Heart left ventricle (tissue), 16 donors: ENCODE measurements at regions not wholly inside any gene's neighbourhood (a gene's known extent, or its start where the extent isn't known, plus 50 kb on each side); places are given as distances from the start of the nearest gene placed in this dataset.

Experiments
- ATAC-seq, 4 donors: fragments of 200-7000 bp; cut with Tn5 transposase; one replicate each; pipeline ENCODE4 v1.9.1; 2020 to 2022; ENCODE audit warnings: moderate library complexity in 4 of 4, mild to moderate bottlenecking in 3 of 4, moderate number of reproducible peaks in 1 of 4
- DNase-seq, 5 donors: peaks; one replicate each; pipeline ENCODE4 v3.0.0-alpha.2; 2020
- H3K27ac ChIP-seq, 12 donors: fragments of 200-600 bp; sonication (generic) in 4 of 12; one replicate each; pipeline versions ENCODE4 v1.5.0 to v1.8.0; 2016 to 2022; ENCODE audit warnings: mild to moderate bottlenecking in 2 of 12
- H3K27me3 ChIP-seq, 9 donors: fragments of 200-600 bp; sonication (generic) in 2 of 9; one replicate each; pipeline versions ENCODE4 v1.5.1 to v1.8.0; 2016 to 2022; ENCODE audit warnings: mild to moderate bottlenecking in 3 of 9
- H3K36me3 ChIP-seq, 9 donors: fragments of 200-600 bp; sonication (generic) in 2 of 9; one replicate each; pipeline versions ENCODE4 v1.5.0 to v1.8.0; 2018 to 2022; ENCODE audit warnings: mild to moderate bottlenecking in 2 of 9
- H3K4me1 ChIP-seq, 12 donors: fragments of 200-600 bp; sonication (generic) in 4 of 12; one replicate each; pipeline versions ENCODE4 v1.5.0 to v1.8.0; 2016 to 2022; ENCODE audit warnings: mild to moderate bottlenecking in 3 of 12
- H3K4me3 ChIP-seq, 12 donors: fragments of 200-600 bp; sonication (generic) in 4 of 12; one replicate each; pipeline versions ENCODE4 v1.5.0 to v1.8.0; 2017 to 2022; ENCODE audit warnings: mild to moderate bottlenecking in 9 of 12, moderate library complexity in 4 of 12
- H3K9me3 ChIP-seq, 12 donors: fragments of 200-600 bp; sonication (generic) in 4 of 12; one replicate each; pipeline versions ENCODE4 v1.5.0 to v1.8.0; 2016 to 2022; ENCODE audit warnings: mild to moderate bottlenecking in 1 of 12
- POLR2A ChIP-seq, 2 donors: fragments of 450-650 bp; IDR thresholded peaks; one replicate each; pipeline ENCODE4 v1.6.1; 2017; ENCODE audit warnings: antibody characterized with exemption in 2 of 2, mild to moderate bottlenecking in 2 of 2, moderate library complexity in 2 of 2
- WGBS, 4 donors: extraction: QIAGEN DNeasy Blood & Tissue Kit in 2 of 4; methylation state at CpG; one replicate each; pipeline versions ENCODE4 v1.1.5 to v1.1.7; 2013 to 2018; 5-methylcytosine and 5-hydroxymethylcytosine counted together
- intact Hi-C, 10 donors: fragments of 100-400 bp; cut with DNase I; formaldehyde crosslinking; loops; one replicate each; pipeline versions ENCODE4 v1.11.1 to v1.14.2; 2022
- TF ChIP-seq, protein P1 (sequence below), 12 donors: fragments of 200-600 bp; sonication (generic) in 4 of 12; IDR thresholded peaks; one replicate each; pipeline versions ENCODE4 v1.5.0 to v1.8.0; 2018 to 2022; ENCODE audit warnings: antibody characterized with exemption in 12 of 12, mild to moderate bottlenecking in 5 of 12
- donor health status: ischemic (EF 13 %, LVEDD 7.1; RV severe dilation, severe dysfunction).
- donor health status: healthy with polysubstance abuse.
- donor health status: DM: no; HTN: yes; CAD: no.
- donor health status: DM: no; HTN: no; CAD: no.
- donor health status: ischemic (EF 25% LVEDD 6.9; RV normal size, moderate dysfunction).
- donor health status: ischemic (EF 25% LVEDD 5.7; RV mildly dilated, moderate dysfunction).
- donor health status: healthy.
- donor health status: DM: yes; HTN: yes; CAD: no.
- donor health status: ischemic (EF 35%, LVEDD 5.7; RV mildly dilated, moderate dysfunction).
- donor health status: nonischemic (EF 11% LVEDD 7.7; RV severe dilation, severe dysfunction).
- donor health status: DM: yes; HTN: yes; CAD: no.
- donor health status: PGD.
- donor health status: ischemic (EF 29% LVEDD 5.4; RV normal size, mild dysfunction).
- donor health status: nonischemic (EF 23%, LVEDD 6.1; RV moderate dilation, normal function).

DNA sequence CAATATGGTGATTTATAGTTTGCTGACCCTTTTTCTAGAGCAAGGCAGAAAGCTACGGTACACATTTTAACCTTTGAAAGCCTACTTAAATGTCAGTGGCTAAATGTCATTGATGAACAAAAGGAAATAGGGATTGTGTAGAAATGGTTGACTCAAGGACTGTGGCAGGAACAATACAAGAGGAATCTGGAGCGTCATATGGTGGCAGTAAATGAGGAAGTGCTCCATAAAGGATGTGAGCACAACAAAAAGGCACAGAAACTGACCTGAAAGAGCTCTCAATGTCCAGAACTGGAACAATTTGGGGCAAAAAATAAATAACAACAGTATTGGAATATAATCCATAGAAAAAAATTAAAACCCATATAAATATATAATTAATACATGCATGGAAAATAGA is 443.9 kb upstream of the VRK2 start:
- no peak overlapping the region for H3K27ac ChIP-seq
- H3K4me3 ChIP-seq, result no peak overlapping the region
- no peak for DNase-seq
- no peak for ATAC-seq
- H3K9me3 ChIP-seq, result peaks cover 0 to 7% (median 0%) of the 10 kb centered on the region in 12 donors
- H3K36me3 ChIP-seq, result no peaks in the 10 kb centered on the region
- H3K27me3 ChIP-seq, result no peaks in the 10 kb centered on the region
- TF ChIP-seq, protein P1, sequence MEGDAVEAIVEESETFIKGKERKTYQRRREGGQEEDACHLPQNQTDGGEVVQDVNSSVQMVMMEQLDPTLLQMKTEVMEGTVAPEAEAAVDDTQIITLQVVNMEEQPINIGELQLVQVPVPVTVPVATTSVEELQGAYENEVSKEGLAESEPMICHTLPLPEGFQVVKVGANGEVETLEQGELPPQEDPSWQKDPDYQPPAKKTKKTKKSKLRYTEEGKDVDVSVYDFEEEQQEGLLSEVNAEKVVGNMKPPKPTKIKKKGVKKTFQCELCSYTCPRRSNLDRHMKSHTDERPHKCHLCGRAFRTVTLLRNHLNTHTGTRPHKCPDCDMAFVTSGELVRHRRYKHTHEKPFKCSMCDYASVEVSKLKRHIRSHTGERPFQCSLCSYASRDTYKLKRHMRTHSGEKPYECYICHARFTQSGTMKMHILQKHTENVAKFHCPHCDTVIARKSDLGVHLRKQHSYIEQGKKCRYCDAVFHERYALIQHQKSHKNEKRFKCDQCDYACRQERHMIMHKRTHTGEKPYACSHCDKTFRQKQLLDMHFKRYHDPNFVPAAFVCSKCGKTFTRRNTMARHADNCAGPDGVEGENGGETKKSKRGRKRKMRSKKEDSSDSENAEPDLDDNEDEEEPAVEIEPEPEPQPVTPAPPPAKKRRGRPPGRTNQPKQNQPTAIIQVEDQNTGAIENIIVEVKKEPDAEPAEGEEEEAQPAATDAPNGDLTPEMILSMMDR (IDR thresholded peaks at IDR 0.05), result no peak
- no peak for TF ChIP-seq POLR2A (IDR thresholded peaks at IDR 0.05)
- 64 to 81% (median 76%) methylated on average over 2 of the region's 2 CpGs for WGBS, 4 donors
- H3K4me1 ChIP-seq, result peaks cover 0 to 10% (median 0%) of the 10 kb centered on the region in 12 donors
- intact Hi-C loops, result no loop called here

DNA sequence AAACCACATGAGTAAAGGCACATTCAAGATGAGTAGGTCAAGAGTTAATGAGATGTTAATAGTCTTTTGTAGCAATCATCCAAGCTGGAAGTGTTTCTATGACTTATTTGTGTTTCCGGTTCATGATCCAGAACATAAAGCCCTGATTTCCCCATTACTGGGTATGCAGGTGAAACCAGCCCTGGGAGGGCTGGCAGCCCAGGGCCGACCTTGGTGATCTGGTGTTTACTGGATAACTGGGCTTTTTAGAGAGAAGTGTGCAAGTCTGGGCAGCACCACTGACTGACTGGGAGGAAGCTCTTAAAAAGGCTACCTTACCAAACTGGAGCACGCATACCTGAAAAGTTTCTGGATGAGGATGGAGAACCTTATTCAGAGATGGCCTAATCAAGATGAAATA is 431.6 kb upstream of the VRK2 start:
- no peaks in the 10 kb centered on the region for H3K27me3 ChIP-seq
- no peak overlapping the region for H3K27ac ChIP-seq
- 86 to 95% (median 92%) methylated on average over 3 of the region's 3 CpGs for WGBS, 4 donors
- peaks cover 0 to 3% (median 0%) of the 10 kb centered on the region in 12 donors for H3K9me3 ChIP-seq
- TF ChIP-seq, protein P1 (IDR thresholded peaks at IDR 0.05), result no peak
- TF ChIP-seq POLR2A (IDR thresholded peaks at IDR 0.05), result no peak
- H3K4me3 ChIP-seq, result no peak overlapping the region
- H3K36me3 ChIP-seq, result no peaks in the 10 kb centered on the region
- DNase-seq, result no peak
- no peak for ATAC-seq
- intact Hi-C loops, result no loop called here
- no peaks in the 10 kb centered on the region for H3K4me1 ChIP-seq

DNA sequence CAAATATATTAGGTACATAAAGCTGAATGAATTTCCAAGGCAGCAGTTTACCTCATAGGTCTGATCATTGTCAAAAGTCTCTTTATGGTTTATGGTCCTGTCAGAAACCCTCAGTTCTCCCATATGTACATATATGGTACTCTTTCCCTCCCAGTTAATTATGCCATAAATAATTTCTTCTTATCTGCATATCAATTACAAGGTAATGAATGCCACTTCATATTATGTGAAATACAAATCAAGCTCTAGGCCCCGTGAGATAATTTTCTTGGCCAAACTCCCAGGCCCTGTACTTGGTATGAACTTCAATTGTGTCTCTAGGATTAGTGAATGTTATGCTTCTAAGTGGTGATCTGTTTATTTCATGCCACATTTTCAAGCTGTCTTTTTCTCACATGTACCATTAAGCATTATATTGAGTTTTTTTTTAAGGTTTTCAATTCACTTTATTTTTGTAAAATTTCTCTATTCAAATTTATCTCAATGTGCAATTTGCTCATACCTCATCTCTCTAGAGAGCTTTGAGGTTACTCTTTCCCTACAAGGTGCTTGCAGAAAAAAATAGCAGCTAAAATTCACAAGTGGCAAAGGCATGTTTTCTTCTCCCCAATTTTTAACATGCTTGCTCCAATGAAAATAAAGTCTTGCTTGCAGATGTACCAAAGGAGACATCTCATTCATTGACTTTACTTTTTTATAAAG is 430.6 kb upstream of the VRK2 start:
- Histone ChIP-seq H3K4me3 (no peak overlapping the region), H3K4me1 (no peaks in the 10 kb centered on the region), H3K27ac (no peak overlapping the region), H3K27me3 (no peaks in the 10 kb centered on the region), H3K36me3 (no peaks in the 10 kb centered on the region), H3K9me3 (peaks cover 0 to 3% (median 0%) of the 10 kb centered on the region in 12 donors)
- TF ChIP-seq POLR2A (IDR thresholded peaks at IDR 0.05), result no peak
- intact Hi-C loops, result no loop called here
- ATAC-seq (no peak), DNase-seq (no peak)
- 26 to 39% (median 28%) methylated on average over 1 of the region's 1 CpG for WGBS, 4 donors

DNA sequence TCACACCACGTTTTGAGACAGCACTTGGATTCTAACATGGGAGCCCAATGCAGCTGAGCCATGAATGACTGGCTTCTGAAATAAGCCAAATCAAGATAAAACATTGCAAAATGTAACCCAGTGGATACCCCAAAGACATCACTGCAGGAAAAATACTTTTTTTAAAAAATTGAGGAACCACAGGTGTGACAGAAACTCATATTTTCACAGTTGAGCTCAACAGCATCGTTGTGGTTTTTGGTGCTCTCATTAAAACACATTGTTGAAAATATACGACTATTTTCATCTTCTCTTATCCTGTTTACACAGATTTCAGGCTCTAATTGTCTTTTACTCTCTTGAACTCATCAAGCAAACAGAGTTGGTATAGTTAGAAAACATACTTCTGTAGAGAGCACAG is 429.3 kb upstream of the VRK2 start:
- DNase-seq (no peak), ATAC-seq (no peak)
- Histone ChIP-seq H3K27ac (no peak overlapping the region), H3K4me1 (no peaks in the 10 kb centered on the region), H3K27me3 (no peaks in the 10 kb centered on the region), H3K9me3 (no peaks in the 10 kb centered on the region), H3K4me3 (no peak overlapping the region), H3K36me3 (no peaks in the 10 kb centered on the region)
- TF ChIP-seq POLR2A (IDR thresholded peaks at IDR 0.05), result no peak
- TF ChIP-seq, protein P1 (IDR thresholded peaks at IDR 0.05), result no peak
- 43 to 75% (median 62%) methylated on average over 3 of the region's 3 CpGs for WGBS, 4 donors
- intact Hi-C loops, result no loop called here
